SK-N-SH (cell line): ENCODE measurements at regions not wholly inside any gene's neighbourhood (a gene's known extent, or its start where the extent isn't known, plus 50 kb on each side); places are given as distances from the start of the nearest gene placed in this dataset.

ENCODE experiments used
- CTCF ChIA-PET: fragments of 300-600, 350-600 bp; formaldehyde crosslinking; extraction: SDS; loops from one replicate; lab custom pipeline; 2021; lab: Yijun Ruan, JAX
- POLR2A ChIA-PET: fragments of 350-600 bp; sonication (Branson Sonifier 250); formaldehyde crosslinking; extraction: SDS; loops from one replicate; lab custom pipeline; 2020; ENCODE audit warnings: antibody characterized with exemption, inconsistent platforms; lab: Yijun Ruan, JAX
- DNase-seq: peaks from one replicate; pipeline ENCODE4 v3.0.0; 2012
- H2AFZ ChIP-seq: fragments of 200-600 bp; sonication (generic); 2 replicates; pipeline ENCODE4 v1.8.1; 2016; ENCODE audit warnings: antibody characterized with exemption, mild to moderate bottlenecking, low read depth
- H3F3A ChIP-seq: fragments of 200-600 bp; sonication (generic); replicated peaks from 2 replicates; pipeline ENCODE3; 2016; ENCODE audit warnings: antibody characterized with exemption, mild to moderate bottlenecking; ENCODE audit not compliant: insufficient read depth
- H3K27ac ChIP-seq, 2 experiments: fragments of 200-500 bp in 1 of 2; fragments of 200-600 bp in 1 of 2; sonication (Bioruptor generic) in 1 of 2; sonication (generic), shearing (Covaris generic) in 1 of 2; 2 replicates each; pipeline versions ENCODE4 v1.5.1 to v1.6.1; 2014 to 2016; ENCODE audit warnings: low read depth in 2 of 2, inconsistent platforms in 1 of 2, low read length in 1 of 2, mild to moderate bottlenecking in 1 of 2, mixed read lengths in 1 of 2
- H3K27me3 ChIP-seq: fragments of 200-600 bp; sonication (generic), shearing (Covaris generic); 2 replicates; pipeline ENCODE4 v1.6.1; 2016; ENCODE audit warnings: mixed run types; ENCODE audit not compliant: insufficient read depth
- H3K36me3 ChIP-seq, 2 experiments: fragments of 200-500 bp in 1 of 2; fragments of 200-600 bp in 1 of 2; sonication (Bioruptor generic) in 1 of 2; sonication (generic) in 1 of 2; replicated peaks in 1 of 2; 2 replicates each; pipeline versions ENCODE3 to v1.5.1; 2014 to 2016; ENCODE audit warnings: low read length in 1 of 2, mild to moderate bottlenecking in 1 of 2; ENCODE audit not compliant: insufficient read depth in 2 of 2, control insufficient read depth in 1 of 2
- H3K4me1 ChIP-seq, 2 experiments: fragments of 200-500 bp in 1 of 2; fragments of 200-600 bp in 1 of 2; sonication (Bioruptor generic) in 1 of 2; sonication (generic), shearing (Covaris generic) in 1 of 2; 2 replicates each; pipeline versions ENCODE4 v1.5.1 to v1.6.1; 2014 to 2016; ENCODE audit warnings: low read depth in 1 of 2, low read length in 1 of 2, mixed run types in 1 of 2; ENCODE audit not compliant: insufficient read depth in 2 of 2, control insufficient read depth in 1 of 2
- H3K4me2 ChIP-seq: fragments of 200-600 bp; sonication (generic), shearing (Covaris generic); 2 replicates; pipeline ENCODE4 v1.6.1; 2017; ENCODE audit warnings: mixed run types
- H3K4me3 ChIP-seq, 2 experiments: fragments of 200-500 bp in 1 of 2; fragments of 200-600 bp in 1 of 2; sonication (Bioruptor generic) in 1 of 2; sonication (generic), shearing (Covaris generic) in 1 of 2; 2 replicates each; pipeline versions ENCODE4 v1.5.1 to v1.8.1; 2014 to 2016; ENCODE audit warnings: low read depth in 2 of 2, inconsistent platforms in 1 of 2, low read length in 1 of 2, mild to moderate bottlenecking in 1 of 2, mixed read lengths in 1 of 2, moderate library complexity in 1 of 2
- H3K79me2 ChIP-seq: fragments of 200-600 bp; sonication (generic); 2 replicates; pipeline ENCODE4 v1.8.1; 2017; ENCODE audit warnings: mild to moderate bottlenecking; ENCODE audit not compliant: insufficient read depth
- H3K9ac ChIP-seq: fragments of 200-600 bp; sonication (generic); 2 replicates; pipeline ENCODE4 v1.6.1; 2017; ENCODE audit warnings: mixed run types
- H3K9me2 ChIP-seq: fragments of 200-600 bp; sonication (generic); 2 replicates; pipeline ENCODE4 v1.6.1; 2017; ENCODE audit warnings: mixed run types
- H3K9me3 ChIP-seq: fragments of 200-600 bp; sonication (generic); 2 replicates; pipeline ENCODE4 v1.6.1; 2017; ENCODE audit warnings: mixed run types, mild to moderate bottlenecking, moderate library complexity
- H4K20me1 ChIP-seq: fragments of 200-600 bp; sonication (generic); 2 replicates; pipeline ENCODE4 v1.6.1; 2017; ENCODE audit warnings: mild to moderate bottlenecking, mixed run types; ENCODE audit not compliant: insufficient read depth
- CHD2 ChIP-seq: fragments of 150-350 bp; IDR thresholded peaks from 2 replicates; pipeline ENCODE4 v1.6.1; 2018; ENCODE audit warnings: low read length; ENCODE audit not compliant: partially characterized antibody
- ELF1 ChIP-seq: IDR thresholded peaks from 2 replicates; pipeline ENCODE4 v1.4.0; 2012
- EP300 ChIP-seq, 2 experiments: IDR thresholded peaks; 2 replicates each; pipeline versions ENCODE4 v1.4.0 to v1.6.1; 2012; ENCODE audit warnings: borderline replicate concordance in 1 of 2, low read depth in 1 of 2, low read length in 1 of 2
- EZH2phosphoT487 ChIP-seq: fragments of 200-600 bp; sonication (generic); IDR thresholded peaks from 2 replicates; pipeline ENCODE4 v1.6.1; 2017; ENCODE audit warnings: low read depth, mixed run types, mild to moderate bottlenecking, antibody characterized with exemption, moderate library complexity, borderline replicate concordance
- FOXJ3 ChIP-seq: sonication (generic); formaldehyde crosslinking; IDR thresholded peaks from 2 replicates; pipeline ENCODE4 v1.5.1; 2020; ENCODE audit warnings: mild to moderate bottlenecking, missing genetic modification reagents
- GATA2 ChIP-seq: sonication (generic); formaldehyde crosslinking; IDR thresholded peaks from 2 replicates; pipeline ENCODE4 v1.5.0; 2020; ENCODE audit warnings: mild to moderate bottlenecking, missing genetic modification reagents
- IRF3 ChIP-seq: fragments of 150-350 bp; IDR thresholded peaks from 2 replicates; pipeline ENCODE4 v1.6.1; 2016; ENCODE audit warnings: mild to moderate bottlenecking, low read depth, low read length
- JUND ChIP-seq: IDR thresholded peaks from 2 replicates; pipeline ENCODE4 v1.4.0; 2012
- MEF2A ChIP-seq: IDR thresholded peaks from 2 replicates; pipeline ENCODE4 v1.4.0; 2012; ENCODE audit warnings: low read depth, borderline replicate concordance
- MXI1 ChIP-seq: IDR thresholded peaks from 2 replicates; pipeline ENCODE4 v1.6.1; 2012; ENCODE audit warnings: mild to moderate bottlenecking, low read depth, low read length, improper control_type of control experiment
- POLR2AphosphoS5 ChIP-seq: IDR thresholded peaks from 2 replicates; pipeline ENCODE4 v1.6.1; 2012; ENCODE audit warnings: low read depth, low read length
- REST ChIP-seq: IDR thresholded peaks from 2 replicates; pipeline ENCODE4 v1.6.1; 2012; ENCODE audit warnings: mild to moderate bottlenecking, low read depth, low read length, moderate library complexity
- RXRA ChIP-seq: IDR thresholded peaks from 2 replicates; pipeline ENCODE4 v1.4.0; 2012; ENCODE audit warnings: low read depth, mild to moderate bottlenecking, borderline replicate concordance
- SMC3 ChIP-seq: IDR thresholded peaks from 2 replicates; pipeline ENCODE4 v1.6.1; 2012; ENCODE audit warnings: low read depth, low read length, improper control_type of control experiment
- TAF1 ChIP-seq: IDR thresholded peaks from 2 replicates; pipeline ENCODE4 v1.6.1; 2012; ENCODE audit warnings: low read depth, mild to moderate bottlenecking, low read length, moderate library complexity, borderline replicate concordance
- TCF12 ChIP-seq: IDR thresholded peaks from 2 replicates; pipeline ENCODE4 v1.4.0; 2012
- USF1 ChIP-seq: IDR thresholded peaks from 2 replicates; pipeline ENCODE4 v1.4.0; 2012; ENCODE audit warnings: low read depth, borderline replicate concordance
- USF2 ChIP-seq: fragments of 150-350 bp; IDR thresholded peaks from 2 replicates; pipeline ENCODE4 v1.6.1; 2017; ENCODE audit warnings: antibody characterized with exemption, low read length, low read depth, borderline replicate concordance
- ZBTB33 ChIP-seq: IDR thresholded peaks from 2 replicates; pipeline ENCODE4 v1.4.0; 2012; ENCODE audit warnings: low read depth, borderline replicate concordance
- WGBS: methylation state at CpG from one replicate; pipeline ENCODE4 v1.1.6; 2017; ENCODE audit warnings: low lambda C conversion rate; 5-methylcytosine and 5-hydroxymethylcytosine counted together

GRCh38 chr1:82979593-82980236 is 1019.2 kb downstream of the TTLL7 start:
- CTCF ChIA-PET = interaction anchor here (1.3 kb wide), 1 partner anchor 10 kb away, joined by 3 read pairs; no protein-coding TSS in a partner anchor
- no peaks in the 10 kb centered on the region for H3K4me1 ChIP-seq
- H3K27ac ChIP-seq = no peak overlapping the region
- H3K79me2 ChIP-seq = no peaks in the 10 kb centered on the region
- no peaks in the 10 kb centered on the region for H4K20me1 ChIP-seq
- TF ChIP-seq USF2 (no peak), JUND (no peak), TAF1 (no peak), ELF1 (no peak), SMC3 (no peak), FOXJ3 (CRISPR knock-in tag) (no peak), EZH2phosphoT487 (no peak), IRF3 (no peak), EP300 (IDR thresholded peaks at IDR 0.05; ENCODE audit: borderline replicate concordance in 1 of 2, low read depth in 1 of 2, low read length in 1 of 2) (no peak), ZBTB33 (no peak), RXRA (no peak), MEF2A (no peak), TCF12 (no peak), USF1 (no peak), REST (no peak), MXI1 (no peak), CHD2 (no peak), GATA2 (no peak), POLR2AphosphoS5 (no peak)
- no peaks in the 10 kb centered on the region for H3K9me3 ChIP-seq
- no peaks in the 10 kb centered on the region for H3F3A ChIP-seq
- no peak overlapping the region for H3K4me2 ChIP-seq
- no peaks in the 10 kb centered on the region for H3K27me3 ChIP-seq
- no peaks in the 10 kb centered on the region for H3K9me2 ChIP-seq
- H2AFZ ChIP-seq = no peak overlapping the region; the same call in 1 of the 2 replicates
- H3K4me3 ChIP-seq = no peak overlapping the region
- no peak overlapping the region for H3K9ac ChIP-seq
- H3K36me3 ChIP-seq = no peaks in the 10 kb centered on the region
- POLR2A ChIA-PET = no interaction called here
- 76% methylated on average over 7 of the region's 7 CpGs for WGBS
- DNase-seq = no peak
